CD4-positive, CD25-positive, alpha-beta regulatory T cell (primary cell): ENCODE measurements at regions not wholly inside any gene's neighbourhood (a gene's known extent, or its start where the extent isn't known, plus 50 kb on each side); places are given as distances from the start of the nearest gene placed in this dataset.

Source experiments
- ATAC-seq, 2 donors: fragments of 150-1000 bp; cut with Tn5 transposase; one replicate each; pipeline ENCODE4 v1.10.0; 2021; ENCODE audit warnings: low read depth in 2 of 2, moderate number of reproducible peaks in 2 of 2, moderate library complexity in 1 of 2
- DNase-seq, 3 donors: peaks; one replicate each; pipeline versions ENCODE4 v3.0.0 to v3.0.0-alpha.2; 2012 to 2022; ENCODE audit warnings: mixed read lengths in 1 of 3
- H3K27ac ChIP-seq: one replicate; pipeline ENCODE4 v1.7.0; 2013; ENCODE audit warnings: mild to moderate bottlenecking, low read length; ENCODE audit not compliant: insufficient read depth, poor library complexity, severe bottlenecking
- H3K27me3 ChIP-seq: one replicate; pipeline ENCODE4 v1.7.0; 2013; ENCODE audit warnings: low read length; ENCODE audit not compliant: control insufficient read depth, insufficient read depth
- H3K36me3 ChIP-seq: one replicate; pipeline ENCODE4 v1.7.0; 2013; ENCODE audit warnings: mild to moderate bottlenecking, low read length, moderate library complexity; ENCODE audit not compliant: control insufficient read depth, insufficient read depth
- H3K4me1 ChIP-seq: 2 replicates; pipeline ENCODE4 v1.7.0; 2013; ENCODE audit warnings: mild to moderate bottlenecking, low read length; ENCODE audit not compliant: insufficient read depth, control insufficient read depth, poor library complexity, severe bottlenecking
- H3K4me3 ChIP-seq: one replicate; pipeline ENCODE4 v1.7.0; 2013; ENCODE audit warnings: low read depth, mild to moderate bottlenecking, low read length, moderate library complexity
- H3K9me3 ChIP-seq, 2 experiments: 1 replicate in 1 of 2; 2 replicates in 1 of 2; pipeline ENCODE4 v1.7.0; 2013; ENCODE audit warnings: low read length in 2 of 2, mild to moderate bottlenecking in 1 of 2, moderate library complexity in 1 of 2; ENCODE audit not compliant: control insufficient read depth in 2 of 2
- H3K27ac Mint-ChIP-seq, 3 donors: one replicate each; pipeline ENCODE4 v1.8.0; 2020 to 2022; ENCODE audit warnings: mild to moderate bottlenecking in 3 of 3, mixed read lengths in 3 of 3, moderate library complexity in 2 of 3
- H3K27me3 Mint-ChIP-seq: one replicate; pipeline ENCODE4 v1.8.0; 2022; ENCODE audit warnings: mild to moderate bottlenecking, mixed read lengths
- H3K36me3 Mint-ChIP-seq: one replicate; pipeline ENCODE4 v1.8.0; 2020; ENCODE audit warnings: mixed read lengths
- H3K4me1 Mint-ChIP-seq, 4 donors: one replicate each; pipeline ENCODE4 v1.8.0; 2020 to 2022; ENCODE audit warnings: mixed read lengths in 4 of 4, mild to moderate bottlenecking in 1 of 4
- H3K4me3 Mint-ChIP-seq, 4 donors: one replicate each; pipeline ENCODE4 v1.8.0; 2020 to 2022; ENCODE audit warnings: mild to moderate bottlenecking in 4 of 4, mixed read lengths in 4 of 4, moderate library complexity in 3 of 4
- H3K9me3 Mint-ChIP-seq, 7 donors: one replicate each; pipeline ENCODE4 v1.8.0; 2020 to 2022; ENCODE audit warnings: mixed read lengths in 7 of 7, mild to moderate bottlenecking in 3 of 7, moderate library complexity in 2 of 7

DNA sequence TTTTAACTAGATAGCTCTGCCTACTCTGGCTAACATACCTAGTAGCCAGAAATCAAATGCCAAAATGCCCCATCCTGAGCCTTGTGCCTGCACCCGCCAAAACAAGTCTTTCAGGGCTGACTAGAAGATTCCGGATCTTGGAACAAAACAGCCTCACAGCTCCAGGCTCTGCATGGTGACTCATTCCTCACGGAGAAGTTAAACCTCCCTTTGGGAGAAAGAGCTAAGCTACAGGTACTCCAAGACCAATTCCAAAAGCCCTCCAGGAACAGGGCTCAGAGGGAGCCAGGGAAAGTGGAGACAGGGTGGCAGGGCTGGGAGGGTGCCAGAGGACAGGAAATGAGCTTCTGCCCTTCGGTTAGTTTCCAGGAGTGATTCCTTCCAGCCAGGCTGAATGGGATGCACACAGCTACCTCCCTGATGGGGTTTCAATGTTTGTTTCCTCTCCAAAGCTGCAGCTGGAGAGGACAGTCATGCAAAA, 295.6 kb downstream of the TNS1 start:
- Histone ChIP-seq H3K27me3 (no peaks in the 10 kb centered on the region), H3K9me3 (no peaks in the 10 kb centered on the region), H3K36me3 (no peaks in the 10 kb centered on the region), H3K4me1 (no peaks in the 10 kb centered on the region), H3K27ac (no peak overlapping the region), H3K4me3 (no peak overlapping the region)
- Mint-ChIP-seq H3K9me3 (peaks cover 0 to 1% (median 0%) of the 10 kb centered on the region in 7 donors), H3K4me1 (no peaks in the 10 kb centered on the region), H3K4me3 (no peak overlapping the region), H3K27ac (no peak overlapping the region), H3K36me3 (no peaks in the 10 kb centered on the region), H3K27me3 (no peaks in the 10 kb centered on the region)
- DNase-seq (no peak), ATAC-seq (no peak)

DNA sequence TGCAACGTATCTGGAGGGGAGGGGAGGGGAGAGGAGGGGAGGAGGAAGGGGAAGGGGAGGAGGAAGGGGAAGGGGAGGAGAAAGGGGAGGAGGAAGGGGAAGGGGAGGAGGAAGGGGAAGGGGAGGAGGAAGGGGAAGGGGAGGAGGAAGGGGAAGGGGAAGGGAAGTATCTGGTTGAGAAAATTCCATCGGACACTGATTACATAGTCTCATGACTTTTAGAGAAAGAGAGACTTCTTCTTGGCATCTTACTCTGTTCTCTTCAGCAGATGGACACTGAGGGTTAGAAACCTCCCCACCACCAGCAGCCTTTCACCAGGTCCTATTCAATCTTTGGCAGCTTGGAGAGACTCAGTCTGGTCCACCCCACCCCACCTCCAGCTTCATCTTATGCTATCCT, 296.3 kb downstream of the TNS1 start:
- H3K36me3 Mint-ChIP-seq, result no peaks in the 10 kb centered on the region
- no peaks in the 10 kb centered on the region for H3K36me3 ChIP-seq
- ATAC-seq (no peak), DNase-seq (no peak)
- no peak overlapping the region for H3K4me3 Mint-ChIP-seq
- H3K4me1 ChIP-seq, result no peaks in the 10 kb centered on the region
- H3K27me3 ChIP-seq, result no peaks in the 10 kb centered on the region
- peaks cover 0 to 1% (median 0%) of the 10 kb centered on the region in 7 donors for H3K9me3 Mint-ChIP-seq
- H3K27ac ChIP-seq, result no peak overlapping the region
- H3K9me3 ChIP-seq, result no peaks in the 10 kb centered on the region
- no peaks in the 10 kb centered on the region for H3K27me3 Mint-ChIP-seq
- H3K4me1 Mint-ChIP-seq, result no peaks in the 10 kb centered on the region
- H3K4me3 ChIP-seq, result no peak overlapping the region
- H3K27ac Mint-ChIP-seq, result no peak overlapping the region

DNA sequence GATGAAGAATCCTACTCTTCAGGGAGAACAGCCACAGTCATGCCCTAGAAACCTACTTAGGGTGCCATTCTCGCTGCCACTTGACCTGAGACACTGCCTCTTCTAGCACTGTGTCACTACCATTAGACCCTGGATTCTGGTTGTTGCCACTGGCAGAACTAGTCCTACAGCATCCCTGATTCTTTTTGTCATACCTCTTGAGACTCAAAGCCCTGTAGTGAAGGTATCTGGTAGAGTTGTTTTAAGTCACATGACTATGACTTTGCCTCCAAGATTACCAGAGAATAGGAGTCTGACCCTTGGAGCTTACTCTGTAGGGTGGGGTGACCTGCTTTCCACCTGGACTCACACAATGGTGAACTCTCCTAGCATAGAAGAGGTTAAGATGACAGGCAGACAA, 296.7 kb downstream of the TNS1 start:
- no peaks in the 10 kb centered on the region for H3K36me3 ChIP-seq
- no peaks in the 10 kb centered on the region for H3K36me3 Mint-ChIP-seq
- no peaks in the 10 kb centered on the region for H3K4me1 Mint-ChIP-seq
- peaks cover 0 to 1% (median 0%) of the 10 kb centered on the region in 7 donors for H3K9me3 Mint-ChIP-seq
- H3K27me3 ChIP-seq, result no peaks in the 10 kb centered on the region
- no peak for ATAC-seq
- no peak overlapping the region for H3K4me3 ChIP-seq
- no peaks in the 10 kb centered on the region for H3K27me3 Mint-ChIP-seq
- no peak overlapping the region for H3K27ac ChIP-seq
- DNase-seq, result no peak
- no peak overlapping the region for H3K4me3 Mint-ChIP-seq
- H3K4me1 ChIP-seq, result no peaks in the 10 kb centered on the region
- H3K27ac Mint-ChIP-seq, result no peak overlapping the region
- H3K9me3 ChIP-seq, result no peaks in the 10 kb centered on the region

DNA sequence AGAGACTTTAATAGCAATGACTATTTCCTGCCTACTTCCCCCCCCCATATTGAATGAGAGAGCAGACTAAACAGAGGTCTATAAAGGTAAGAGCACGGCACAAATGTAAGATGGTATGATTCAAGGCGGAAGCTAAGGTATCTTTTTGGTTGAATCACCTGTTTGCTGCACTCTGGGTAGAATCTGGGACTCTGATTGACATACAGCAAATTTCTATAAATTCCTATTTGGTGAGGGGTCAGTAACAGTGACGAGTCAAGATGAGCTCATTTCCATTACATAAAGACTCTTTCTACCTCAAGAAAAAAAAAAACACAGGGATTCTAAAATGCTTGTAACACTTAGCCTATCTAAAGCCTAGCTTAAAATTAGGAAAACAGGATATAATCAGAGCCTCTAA, 297.3 kb downstream of the TNS1 start:
- H3K27me3 Mint-ChIP-seq, result no peaks in the 10 kb centered on the region
- H3K27ac Mint-ChIP-seq, result no peak overlapping the region
- H3K4me3 Mint-ChIP-seq, result no peak overlapping the region
- Histone ChIP-seq H3K4me1 (no peaks in the 10 kb centered on the region), H3K36me3 (no peaks in the 10 kb centered on the region), H3K27me3 (no peaks in the 10 kb centered on the region), H3K27ac (no peak overlapping the region), H3K9me3 (no peaks in the 10 kb centered on the region), H3K4me3 (no peak overlapping the region)
- H3K36me3 Mint-ChIP-seq, result no peaks in the 10 kb centered on the region
- no peaks in the 10 kb centered on the region for H3K4me1 Mint-ChIP-seq
- H3K9me3 Mint-ChIP-seq, result peaks cover 0 to 1% (median 0%) of the 10 kb centered on the region in 7 donors
- no peak for ATAC-seq
- DNase-seq, result no peak

DNA sequence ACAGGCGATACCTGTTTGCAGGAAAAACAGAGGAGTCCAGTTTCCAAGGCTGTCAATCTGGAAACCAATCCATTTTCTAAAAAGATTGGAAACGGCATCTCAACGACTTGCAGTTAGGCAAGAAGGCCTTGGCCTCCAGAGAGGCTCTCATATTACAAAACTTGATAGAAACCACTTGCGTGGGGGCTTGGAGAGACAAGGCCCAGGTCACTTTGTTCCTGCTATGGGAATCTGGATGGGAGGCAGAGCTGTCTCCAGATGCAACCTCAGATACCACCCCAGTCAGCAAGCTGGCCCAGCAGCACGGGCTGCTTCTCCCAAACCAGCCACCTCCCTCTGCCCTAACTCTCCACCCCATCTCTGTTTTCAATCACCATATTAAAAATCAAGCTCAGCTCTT, 298.8 kb downstream of the TNS1 start:
- no peak overlapping the region for H3K27ac Mint-ChIP-seq

DNA sequence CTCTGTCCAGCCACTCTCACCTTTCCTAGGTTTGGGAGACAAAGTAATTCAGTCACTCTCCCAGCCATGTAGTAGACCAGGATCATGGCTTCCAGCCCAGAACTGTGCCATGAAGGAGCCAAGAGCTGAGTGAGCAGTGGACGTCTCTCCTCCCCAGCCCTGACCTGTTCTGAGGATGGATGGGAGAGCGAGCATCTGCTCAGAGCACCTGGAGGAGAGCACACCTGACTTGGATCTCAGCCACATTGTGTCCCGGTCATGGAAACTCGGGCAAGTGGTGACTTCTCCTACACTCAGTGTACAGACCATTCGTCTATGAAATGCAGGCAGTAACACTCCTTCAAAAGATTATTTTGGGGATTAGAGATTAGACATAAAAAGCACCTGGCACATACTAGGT, 299.7 kb downstream of the TNS1 start:
- Mint-ChIP-seq H3K27ac (no peak overlapping the region), H3K9me3 (peaks cover 0 to 1% (median 0%) of the 10 kb centered on the region in 7 donors), H3K36me3 (no peaks in the 10 kb centered on the region), H3K27me3 (no peaks in the 10 kb centered on the region), H3K4me3 (no peak overlapping the region), H3K4me1 (no peaks in the 10 kb centered on the region)
- no peaks in the 10 kb centered on the region for H3K36me3 ChIP-seq
- H3K4me1 ChIP-seq, result no peaks in the 10 kb centered on the region
- no peaks in the 10 kb centered on the region for H3K27me3 ChIP-seq
- no peaks in the 10 kb centered on the region for H3K9me3 ChIP-seq
- DNase-seq (no peak), ATAC-seq (no peak)
- H3K27ac ChIP-seq, result no peak overlapping the region
- H3K4me3 ChIP-seq, result no peak overlapping the region

More for the DNA sequence above, 298.8 kb downstream of the TNS1 start:
- H3K4me3 Mint-ChIP-seq, result no peak overlapping the region
- H3K4me1 Mint-ChIP-seq, result no peaks in the 10 kb centered on the region
- DNase-seq, result no peak
- Histone ChIP-seq H3K4me3 (no peak overlapping the region), H3K27me3 (no peaks in the 10 kb centered on the region), H3K9me3 (no peaks in the 10 kb centered on the region), H3K27ac (no peak overlapping the region), H3K4me1 (no peaks in the 10 kb centered on the region), H3K36me3 (no peaks in the 10 kb centered on the region)
- no peaks in the 10 kb centered on the region for H3K27me3 Mint-ChIP-seq
- no peaks in the 10 kb centered on the region for H3K36me3 Mint-ChIP-seq
- peaks cover 0 to 1% (median 0%) of the 10 kb centered on the region in 7 donors for H3K9me3 Mint-ChIP-seq
- ATAC-seq, result no peak

DNA sequence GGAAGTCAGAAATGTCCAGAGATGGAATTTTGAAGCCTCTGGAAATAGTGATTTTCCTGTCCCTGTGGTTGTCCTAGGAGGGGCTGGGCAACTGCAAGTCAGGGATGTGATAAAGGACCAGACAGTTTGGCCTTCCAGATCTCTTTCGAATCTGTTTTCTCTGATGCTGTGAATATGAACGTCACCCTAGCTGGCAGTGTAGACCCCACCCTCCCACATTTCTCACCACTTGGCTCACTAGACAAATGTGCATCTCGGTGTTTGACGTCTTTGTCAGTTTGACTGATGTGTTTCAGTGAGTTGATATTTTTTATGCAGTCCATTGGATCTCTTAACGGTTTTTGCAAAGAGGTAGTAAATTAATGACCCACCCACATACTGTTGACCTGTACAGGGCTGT, 301.2 kb downstream of the TNS1 start:
- no peak overlapping the region for H3K4me3 ChIP-seq
- no peaks in the 10 kb centered on the region for H3K9me3 ChIP-seq
- H3K4me1 ChIP-seq, result no peaks in the 10 kb centered on the region
- H3K36me3 ChIP-seq, result no peaks in the 10 kb centered on the region
- Mint-ChIP-seq H3K4me3 (no peak overlapping the region), H3K27ac (no peak overlapping the region), H3K9me3 (peaks cover 0 to 1% (median 0%) of the 10 kb centered on the region in 7 donors), H3K4me1 (no peaks in the 10 kb centered on the region), H3K27me3 (no peaks in the 10 kb centered on the region), H3K36me3 (peaks cover 4% of the 10 kb centered on the region)
- ATAC-seq (no peak), DNase-seq (no peak)
- H3K27me3 ChIP-seq, result no peaks in the 10 kb centered on the region
- H3K27ac ChIP-seq, result no peak overlapping the region

DNA sequence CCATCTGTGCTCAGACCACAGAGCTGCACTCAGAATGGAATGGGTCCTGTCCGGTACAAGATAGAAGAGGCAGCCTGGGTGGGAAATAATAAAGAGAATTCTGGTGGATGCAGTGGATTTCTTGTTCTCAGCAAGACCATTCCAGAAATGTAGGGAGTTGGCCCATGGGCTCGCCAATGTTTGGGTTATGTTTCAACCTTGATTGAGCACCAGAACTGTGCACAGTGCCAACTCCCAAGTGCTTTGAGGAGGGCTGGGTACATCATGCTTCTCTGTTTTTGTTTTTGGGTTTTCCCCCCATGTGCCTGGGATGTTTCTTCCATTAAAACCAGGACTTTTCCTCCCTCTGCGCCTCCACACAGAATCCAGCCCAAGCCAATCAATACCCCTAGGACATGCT, 304.1 kb downstream of the TNS1 start:
- no peaks in the 10 kb centered on the region for H3K4me1 ChIP-seq
- H3K27me3 ChIP-seq, result no peaks in the 10 kb centered on the region

More for the DNA sequence above, 304.1 kb downstream of the TNS1 start:
- no peak overlapping the region for H3K27ac ChIP-seq
- no peak for ATAC-seq
- H3K27me3 Mint-ChIP-seq, result no peaks in the 10 kb centered on the region
- H3K9me3 Mint-ChIP-seq, result no peaks in the 10 kb centered on the region
- no peaks in the 10 kb centered on the region for H3K9me3 ChIP-seq
- peaks cover 4% of the 10 kb centered on the region for H3K36me3 Mint-ChIP-seq
- H3K4me3 ChIP-seq, result no peak overlapping the region
- peaks cover 0 to 4% (median 0%) of the 10 kb centered on the region in 4 donors for H3K4me1 Mint-ChIP-seq
- H3K27ac Mint-ChIP-seq, result no peak overlapping the region
- no peaks in the 10 kb centered on the region for H3K36me3 ChIP-seq
- no peak overlapping the region for H3K4me3 Mint-ChIP-seq
- DNase-seq, result no peak
